ENCODE measurements at regions not wholly inside any gene's neighbourhood (a gene's known extent, or its start where the extent isn't known, plus 50 kb on each side); places are given as distances from the start of the nearest gene placed in this dataset.
A peak's percentile ranks its signal among the peaks of the same experiment; 100 is the strongest.
"Not testable (repeated sequence)": the region's sequence is repeated elsewhere in the genome, so short reads cannot be mapped to it uniquely, and the experiment has no call there.

DNA sequence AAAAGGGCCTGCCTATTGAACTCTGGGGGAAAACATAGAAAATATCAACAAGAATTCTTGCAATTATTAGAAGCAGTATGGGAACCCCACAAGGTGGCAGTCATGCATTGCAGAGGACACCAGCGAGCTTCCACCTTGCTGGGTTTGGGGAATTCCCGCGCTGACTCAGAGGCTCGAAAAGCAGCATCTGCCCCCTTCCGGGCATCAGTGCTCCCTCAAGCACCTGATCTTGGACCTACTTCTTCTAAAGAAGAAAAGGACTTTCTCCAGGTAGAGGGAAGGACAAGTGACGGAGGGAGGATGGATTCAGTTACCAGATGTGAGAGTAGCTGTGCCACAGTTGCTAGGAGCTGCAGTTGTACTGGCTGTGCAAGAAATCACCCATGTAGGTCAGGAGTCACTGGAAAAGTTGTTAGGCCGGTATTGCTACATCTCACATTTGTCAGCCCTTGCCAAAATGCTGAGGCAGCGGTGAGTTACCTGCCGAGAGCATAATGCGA, 415.7 kb downstream of the DIRAS2 start:
- H3K4me3 ChIP-seq (replicated peaks in 1 of 3; ENCODE audit: low read depth in 2 of 3, low read length in 3 of 3); H2AFZ ChIP-seq (ENCODE audit: insufficient read depth, low read depth, low read length, poor library complexity, severe bottlenecking); H3K4me2 ChIP-seq (replicated peaks; ENCODE audit: extremely low read depth, low read length, poor library complexity, severe bottlenecking); intact Hi-C loops (cut with micrococcal nuclease); H3K4me1 Mint-ChIP-seq; H3K27ac Mint-ChIP-seq; H3K4me1 ChIP-seq (ENCODE audit: control insufficient read depth in 1 of 2, insufficient read depth in 2 of 2, low read length in 2 of 2); H3K27ac ChIP-seq (ENCODE audit: low read depth in 1 of 2, low read length in 2 of 2); H3K9ac ChIP-seq (ENCODE audit: insufficient read depth, low read length, poor library complexity, severe bottlenecking); H3K36me3 Mint-ChIP-seq; H4K20me1 ChIP-seq (ENCODE audit: insufficient read depth, low read length); H3K79me2 ChIP-seq (ENCODE audit: insufficient read depth, low read length); H3K9me3 ChIP-seq (replicated peaks in 1 of 2; ENCODE audit: control insufficient read depth in 1 of 2, insufficient read depth in 1 of 2, low read length in 2 of 2); H3K36me3 ChIP-seq (replicated peaks in 1 of 2; ENCODE audit: control insufficient read depth in 1 of 2, insufficient read depth in 2 of 2, low read length in 2 of 2); H3K9me3 Mint-ChIP-seq; H3K27me3 Mint-ChIP-seq (ENCODE audit: low read depth in 3 of 3); H3K4me3 Mint-ChIP-seq; H3K27me3 ChIP-seq (ENCODE audit: control insufficient read depth in 2 of 2, insufficient read depth in 2 of 2, low read length in 2 of 2): not testable (repeated sequence)
- TF ChIP-seq, protein P1, sequence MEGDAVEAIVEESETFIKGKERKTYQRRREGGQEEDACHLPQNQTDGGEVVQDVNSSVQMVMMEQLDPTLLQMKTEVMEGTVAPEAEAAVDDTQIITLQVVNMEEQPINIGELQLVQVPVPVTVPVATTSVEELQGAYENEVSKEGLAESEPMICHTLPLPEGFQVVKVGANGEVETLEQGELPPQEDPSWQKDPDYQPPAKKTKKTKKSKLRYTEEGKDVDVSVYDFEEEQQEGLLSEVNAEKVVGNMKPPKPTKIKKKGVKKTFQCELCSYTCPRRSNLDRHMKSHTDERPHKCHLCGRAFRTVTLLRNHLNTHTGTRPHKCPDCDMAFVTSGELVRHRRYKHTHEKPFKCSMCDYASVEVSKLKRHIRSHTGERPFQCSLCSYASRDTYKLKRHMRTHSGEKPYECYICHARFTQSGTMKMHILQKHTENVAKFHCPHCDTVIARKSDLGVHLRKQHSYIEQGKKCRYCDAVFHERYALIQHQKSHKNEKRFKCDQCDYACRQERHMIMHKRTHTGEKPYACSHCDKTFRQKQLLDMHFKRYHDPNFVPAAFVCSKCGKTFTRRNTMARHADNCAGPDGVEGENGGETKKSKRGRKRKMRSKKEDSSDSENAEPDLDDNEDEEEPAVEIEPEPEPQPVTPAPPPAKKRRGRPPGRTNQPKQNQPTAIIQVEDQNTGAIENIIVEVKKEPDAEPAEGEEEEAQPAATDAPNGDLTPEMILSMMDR (IDR thresholded peaks at IDR 0.05): peak; percentile 51
- WGBS (ENCODE audit: insufficient coverage): 78% methylated on average over 2 of the region's 10 CpGs
- peak in 2 of 3 donors; percentile 11 to 41 for DNase-seq

DNA sequence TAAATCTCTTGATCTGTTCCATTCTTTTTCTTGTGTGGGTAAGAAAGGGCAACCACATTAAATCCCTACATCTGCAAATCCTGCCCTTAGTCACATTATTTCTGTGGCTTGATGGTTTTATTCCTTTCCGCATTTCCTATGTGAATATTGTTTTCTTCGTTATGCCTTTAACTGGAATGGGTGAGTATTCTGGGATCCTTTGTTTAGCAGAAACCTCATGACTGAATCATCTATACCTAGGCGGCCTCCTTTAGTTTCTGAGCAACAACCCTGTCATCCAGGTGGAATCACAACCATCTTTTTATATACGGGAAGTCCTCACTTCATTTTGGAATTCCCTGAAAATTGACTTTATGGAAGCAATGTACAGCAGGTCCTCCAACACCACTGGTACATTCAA, 409.5 kb downstream of the DIRAS2 start:
- H3K27ac ChIP-seq (ENCODE audit: low read depth in 1 of 2, low read length in 2 of 2); intact Hi-C loops (cut with micrococcal nuclease); H3K4me3 ChIP-seq (replicated peaks in 1 of 3; ENCODE audit: low read depth in 2 of 3, low read length in 3 of 3); H3K4me1 Mint-ChIP-seq; H3K27me3 Mint-ChIP-seq (ENCODE audit: low read depth in 3 of 3); H3K79me2 ChIP-seq (ENCODE audit: insufficient read depth, low read length); H3K36me3 Mint-ChIP-seq; H4K20me1 ChIP-seq (ENCODE audit: insufficient read depth, low read length); H3K4me1 ChIP-seq (ENCODE audit: control insufficient read depth in 1 of 2, insufficient read depth in 2 of 2, low read length in 2 of 2); H3K9me3 Mint-ChIP-seq; H3K9ac ChIP-seq (ENCODE audit: insufficient read depth, low read length, poor library complexity, severe bottlenecking); H3K4me3 Mint-ChIP-seq; H2AFZ ChIP-seq (ENCODE audit: insufficient read depth, low read depth, low read length, poor library complexity, severe bottlenecking); H3K9me3 ChIP-seq (replicated peaks in 1 of 2; ENCODE audit: control insufficient read depth in 1 of 2, insufficient read depth in 1 of 2, low read length in 2 of 2); H3K27ac Mint-ChIP-seq; H3K27me3 ChIP-seq (ENCODE audit: control insufficient read depth in 2 of 2, insufficient read depth in 2 of 2, low read length in 2 of 2); DNase-seq; H3K4me2 ChIP-seq (replicated peaks; ENCODE audit: extremely low read depth, low read length, poor library complexity, severe bottlenecking); H3K36me3 ChIP-seq (replicated peaks in 1 of 2; ENCODE audit: control insufficient read depth in 1 of 2, insufficient read depth in 2 of 2, low read length in 2 of 2): not testable (repeated sequence)
- no CpG with 5 or more reads among the region's 4 CpGs for WGBS (ENCODE audit: insufficient coverage)
